NCI-H446 (cell line): ENCODE measurements at regions not wholly inside any gene's neighbourhood (a gene's known extent, or its start where the extent isn't known, plus 50 kb on each side); places are given as distances from the start of the nearest gene placed in this dataset.
"Not testable (repeated sequence)": the region's sequence is repeated elsewhere in the genome, so short reads cannot be mapped to it uniquely, and the experiment has no call there.

Experiments
- DNase-seq, 2 experiments: peaks; one replicate each; lab custom pipeline; 2025; lab: John Stamatoyannopoulos, UW

DNA sequence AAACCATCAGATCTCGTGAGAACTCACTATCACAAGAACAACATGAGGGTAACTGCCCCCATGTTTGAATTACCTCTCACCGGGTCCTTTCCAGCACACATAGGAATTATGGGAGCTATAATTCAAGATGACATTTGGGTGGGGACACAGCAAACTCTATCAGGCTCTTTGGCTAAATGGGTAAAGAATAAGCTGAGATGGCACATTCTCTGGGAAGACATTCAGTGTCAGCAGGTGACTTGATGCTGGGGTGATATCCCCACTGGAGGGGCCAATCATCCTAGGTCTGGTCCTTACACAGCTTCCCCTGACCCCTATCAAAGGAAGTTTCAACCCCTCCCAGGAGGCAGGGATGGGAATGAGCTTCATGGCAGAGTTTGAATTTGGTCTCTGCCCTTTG lies 664.0 kb upstream of the EEF2KMT start:
- no peak for DNase-seq

DNA sequence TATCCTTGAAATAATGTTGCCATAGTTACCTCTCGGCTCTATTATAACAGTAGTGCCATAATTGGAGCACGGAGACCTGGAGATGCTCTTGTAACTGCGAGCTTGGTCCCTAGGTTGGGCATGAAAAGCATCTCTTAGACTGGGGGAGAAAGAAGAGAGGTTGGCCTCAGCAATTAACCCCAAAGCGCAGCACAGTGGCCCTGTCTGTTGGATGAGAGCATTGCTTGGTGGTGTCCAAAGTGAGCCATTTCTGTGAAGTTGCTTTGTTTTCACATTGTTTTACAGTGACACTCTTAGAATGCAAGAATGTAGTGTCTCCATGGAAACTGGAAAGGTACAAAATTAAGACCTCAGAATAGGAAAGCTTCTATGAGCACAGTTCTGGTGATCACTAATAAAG lies 660.7 kb upstream of the EEF2KMT start:
- DNase-seq: no peak

DNA sequence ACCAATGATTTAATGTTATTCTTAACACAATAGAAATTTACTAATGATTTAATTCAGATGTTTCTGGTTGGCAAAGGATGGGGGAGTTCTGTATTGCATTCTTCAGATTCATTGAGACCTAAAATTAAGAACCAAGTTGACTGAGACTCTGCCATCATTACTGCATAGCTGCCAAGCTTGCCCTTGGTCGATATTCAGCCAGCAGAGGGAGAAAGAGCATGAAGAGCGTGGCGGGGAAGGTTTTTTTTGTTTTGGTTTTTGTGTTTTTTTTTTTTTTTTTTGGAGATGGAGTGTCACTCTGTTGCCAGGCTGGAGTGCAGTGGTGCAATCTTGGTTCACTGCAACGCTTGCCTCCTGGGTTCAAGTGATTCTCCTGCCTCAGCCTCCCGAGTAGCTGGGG lies 659.4 kb upstream of the EEF2KMT start:
- DNase-seq: no peak

DNA sequence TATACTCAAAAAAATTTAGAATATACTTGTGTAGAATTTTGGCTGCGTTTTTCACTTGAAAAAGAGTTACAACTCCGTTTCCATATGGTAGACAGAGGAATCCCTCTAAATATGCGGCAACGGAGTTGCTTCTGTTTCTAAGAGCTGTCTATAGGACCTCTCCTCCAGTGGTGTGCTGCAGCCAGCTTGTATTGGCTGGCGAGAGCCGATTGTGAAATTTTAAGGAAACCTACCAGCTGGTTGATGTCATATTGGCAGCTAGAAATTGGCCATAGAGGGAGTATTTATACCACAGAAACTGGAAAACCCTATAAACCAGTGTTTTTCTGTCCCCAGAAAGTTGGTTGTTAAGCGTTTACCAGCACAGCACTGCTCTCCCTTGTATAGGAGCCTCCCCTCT lies 655.8 kb upstream of the EEF2KMT start:
- no peak for DNase-seq

DNA sequence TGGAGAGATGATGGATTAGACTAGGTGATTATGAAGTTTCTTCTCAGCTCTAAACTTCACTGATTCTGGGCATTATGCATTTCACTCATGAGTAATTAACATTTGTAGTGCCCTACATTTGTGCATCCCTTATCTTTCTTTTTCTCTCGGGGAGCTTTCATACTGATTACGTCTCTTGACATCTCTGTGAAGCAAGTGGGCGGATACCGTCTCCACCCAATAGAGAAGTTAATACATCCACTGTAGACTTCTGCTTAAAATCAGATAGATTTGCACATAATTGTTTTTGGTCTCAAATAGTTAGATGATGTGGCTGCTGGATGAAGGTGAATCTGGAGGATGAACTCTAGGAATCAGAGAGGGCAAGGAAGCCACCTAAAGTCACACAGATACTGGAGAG lies 653.6 kb upstream of the EEF2KMT start:
- no peak for DNase-seq

DNA sequence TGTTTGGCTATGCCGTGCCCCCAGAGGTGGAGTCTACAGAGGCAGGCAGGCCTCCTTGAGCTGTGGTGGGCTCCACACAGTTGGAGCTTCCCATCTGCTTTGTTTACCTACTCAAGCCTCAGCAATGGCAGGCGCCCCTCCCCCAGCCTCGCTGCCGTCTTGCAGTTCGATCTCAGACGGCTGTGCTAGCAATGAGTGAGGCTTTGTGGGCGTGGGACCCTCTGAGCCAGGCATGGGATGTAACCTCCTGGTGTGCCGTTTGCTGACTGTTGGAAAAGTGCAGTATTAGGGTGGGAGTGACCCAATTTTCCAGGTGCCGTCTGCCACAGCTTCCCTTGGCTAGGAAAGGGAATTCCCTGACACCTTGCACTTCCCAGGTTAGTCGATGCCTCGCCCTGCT lies 652.8 kb upstream of the EEF2KMT start:
- DNase-seq: not testable (repeated sequence)

DNA sequence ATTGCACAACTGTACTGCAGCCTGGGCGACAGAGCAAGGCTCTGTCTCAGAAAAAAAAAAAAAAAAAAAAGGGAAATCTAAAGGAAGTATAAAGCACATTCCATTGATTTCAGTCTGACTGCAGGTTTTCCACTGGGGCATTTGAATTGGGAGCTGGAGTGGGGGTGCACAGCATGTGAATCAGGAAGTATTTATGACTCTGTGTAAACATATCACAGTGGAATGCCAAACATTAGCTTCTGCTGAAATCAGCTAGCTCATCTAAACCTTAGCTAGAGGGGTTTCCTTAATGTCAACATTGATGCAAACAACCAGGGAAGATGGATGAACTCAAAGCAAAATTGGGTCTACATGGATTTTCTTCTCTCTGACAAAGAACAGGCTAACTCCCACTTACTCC lies 641.0 kb upstream of the EEF2KMT start:
- no peak for DNase-seq

DNA sequence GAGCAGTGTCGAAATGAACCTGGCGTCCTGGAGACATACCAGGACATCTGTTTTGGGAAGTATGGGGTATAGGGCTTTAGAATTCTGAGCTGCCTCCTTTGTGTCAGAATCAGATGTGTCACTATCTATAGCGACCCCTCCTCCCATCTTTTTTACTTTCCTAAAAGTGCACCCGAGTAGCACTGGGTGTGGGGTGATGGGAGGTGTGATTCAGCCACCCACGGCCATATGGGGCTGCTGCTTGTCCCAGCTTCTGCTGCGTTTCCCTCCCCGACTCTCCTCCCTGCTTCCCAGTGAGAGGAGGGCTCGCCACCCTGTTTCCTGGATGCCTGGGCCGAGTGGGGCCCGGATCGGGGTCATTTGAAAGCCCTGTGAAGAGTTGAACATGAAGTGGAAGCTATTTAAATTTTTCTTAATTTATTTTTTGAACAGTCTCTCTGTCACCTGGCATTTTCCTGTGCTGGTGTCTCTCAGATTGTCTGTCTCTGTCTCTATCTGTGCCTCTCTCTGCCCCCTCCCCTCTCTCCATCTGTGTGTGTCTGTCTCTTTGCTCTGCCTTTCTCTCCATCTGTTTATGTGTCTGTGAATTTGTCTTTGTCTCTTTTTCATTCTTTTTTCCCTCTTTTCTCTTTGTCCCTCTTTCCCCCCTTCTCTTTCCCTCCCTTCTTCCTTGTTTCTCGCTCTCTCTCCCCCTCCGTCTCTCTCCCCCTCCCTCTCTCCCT lies 638.8 kb upstream of the EEF2KMT start:
- DNase-seq: no peak

DNA sequence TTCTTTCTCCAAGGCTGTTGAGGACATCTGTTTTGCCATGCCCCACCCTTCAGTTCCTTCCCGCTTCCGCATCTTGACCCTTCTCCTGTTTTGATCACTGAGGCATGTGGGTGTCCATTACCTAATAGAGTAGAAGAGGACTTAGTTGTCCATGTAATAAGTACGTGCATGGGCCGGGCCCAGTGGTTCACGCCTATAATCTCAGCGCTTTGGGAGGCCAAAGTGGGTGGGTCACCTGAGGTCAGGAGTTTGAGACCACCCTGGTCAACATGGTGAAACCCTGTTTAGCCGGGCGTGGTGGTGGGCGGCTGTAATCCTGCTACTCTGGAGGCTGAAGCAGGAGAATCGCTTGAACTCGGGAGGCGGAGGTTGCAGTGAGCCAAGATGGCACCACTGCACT lies 637.8 kb upstream of the EEF2KMT start:
- no peak for DNase-seq

DNA sequence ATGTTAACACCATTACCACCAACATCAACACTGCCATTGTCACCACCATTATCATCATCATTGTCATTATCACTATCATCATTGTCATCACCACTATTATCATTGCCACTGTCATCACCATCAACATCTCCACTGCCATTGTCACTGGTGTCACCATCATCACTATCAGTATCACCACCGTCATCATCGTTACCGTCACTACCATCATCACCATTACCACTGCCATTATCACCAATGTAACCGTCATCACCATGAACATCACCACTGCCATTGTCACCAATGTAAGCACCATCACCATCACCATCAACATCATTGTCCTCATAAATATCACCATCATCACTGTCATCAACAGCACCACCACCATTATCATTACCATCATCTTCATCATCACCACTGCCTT lies 633.2 kb upstream of the EEF2KMT start:
- no peak for DNase-seq

DNA sequence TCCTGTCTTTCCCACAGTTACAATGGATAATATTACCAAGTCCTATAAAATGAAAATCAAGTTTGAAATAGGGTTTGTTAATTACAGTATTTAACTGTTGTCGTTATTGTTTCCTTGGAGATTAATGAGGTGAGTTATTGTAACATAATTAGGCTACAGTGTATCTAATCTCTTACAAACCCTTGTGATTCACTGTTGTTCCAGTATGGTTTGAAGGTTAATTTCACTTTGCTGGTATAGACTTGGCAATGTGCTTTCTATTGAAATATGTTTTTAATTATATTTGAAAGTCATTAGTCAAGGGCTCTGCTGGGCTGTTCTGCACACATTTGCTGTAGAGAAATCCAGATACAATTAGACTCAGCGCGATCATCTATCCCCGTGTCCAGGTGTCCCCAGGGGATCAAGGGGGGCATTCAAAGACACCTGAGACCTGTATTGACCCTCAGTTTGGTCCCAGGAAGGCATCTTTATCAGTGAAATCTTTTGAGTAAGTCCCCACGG lies 624.6 kb upstream of the EEF2KMT start:
- DNase-seq: no peak

DNA sequence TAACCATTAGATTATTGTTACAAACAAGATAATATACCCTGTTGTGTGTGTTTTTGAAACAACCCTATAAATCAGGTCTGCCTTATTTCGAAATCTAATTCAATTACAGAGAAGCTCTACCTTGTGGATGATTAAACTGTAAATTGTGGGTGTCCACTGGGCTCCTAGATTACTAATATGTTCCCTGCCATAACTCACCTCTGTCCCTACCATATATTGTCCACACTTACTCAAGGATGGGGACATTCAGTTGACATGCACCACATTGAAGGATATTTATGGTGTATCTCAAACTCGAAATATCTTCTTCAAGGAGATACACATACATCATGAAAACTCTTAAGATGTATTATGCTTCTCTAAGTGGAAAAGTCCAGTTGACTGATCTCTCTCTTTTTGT lies 617.6 kb upstream of the EEF2KMT start:
- no peak for DNase-seq

DNA sequence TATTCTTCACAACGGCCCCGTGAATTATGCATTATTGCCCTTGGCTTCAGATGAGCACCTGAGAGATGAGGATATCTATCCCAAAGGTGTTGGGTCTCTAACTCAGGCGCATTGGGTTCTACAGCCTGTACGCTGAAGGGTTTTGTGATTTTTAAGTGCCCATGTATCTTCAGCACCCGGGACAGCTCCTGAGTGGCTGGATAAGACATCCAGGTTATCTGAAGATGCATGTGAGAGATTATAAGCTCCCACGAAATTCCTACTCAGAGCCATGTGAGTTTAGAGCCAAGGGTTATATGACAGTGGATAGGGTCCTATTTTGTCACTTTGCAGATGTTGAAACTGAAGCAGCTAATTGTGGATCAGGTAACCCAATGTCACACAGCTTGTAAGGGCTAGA lies 612.3 kb upstream of the EEF2KMT start:
- DNase-seq: no peak

DNA sequence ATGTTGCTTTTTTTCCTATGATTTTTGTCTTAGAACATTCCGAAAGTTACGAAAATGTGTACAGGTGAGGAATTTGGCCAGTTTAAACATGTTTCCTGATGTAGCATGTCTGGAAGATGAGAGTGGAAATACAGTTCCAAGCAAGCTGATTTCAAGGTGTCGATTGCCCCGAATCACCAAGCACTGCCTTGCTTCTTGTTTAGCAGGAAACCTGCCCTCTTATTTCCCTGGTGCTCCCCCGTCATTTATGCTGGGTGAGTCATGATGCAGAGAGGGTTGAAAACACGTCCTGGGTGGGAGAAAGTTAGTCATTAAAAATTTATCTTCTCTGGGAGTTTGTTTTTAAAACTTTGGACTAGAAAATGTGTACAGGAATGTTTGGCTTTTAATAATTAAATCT lies 608.6 kb upstream of the EEF2KMT start:
- no peak for DNase-seq

DNA sequence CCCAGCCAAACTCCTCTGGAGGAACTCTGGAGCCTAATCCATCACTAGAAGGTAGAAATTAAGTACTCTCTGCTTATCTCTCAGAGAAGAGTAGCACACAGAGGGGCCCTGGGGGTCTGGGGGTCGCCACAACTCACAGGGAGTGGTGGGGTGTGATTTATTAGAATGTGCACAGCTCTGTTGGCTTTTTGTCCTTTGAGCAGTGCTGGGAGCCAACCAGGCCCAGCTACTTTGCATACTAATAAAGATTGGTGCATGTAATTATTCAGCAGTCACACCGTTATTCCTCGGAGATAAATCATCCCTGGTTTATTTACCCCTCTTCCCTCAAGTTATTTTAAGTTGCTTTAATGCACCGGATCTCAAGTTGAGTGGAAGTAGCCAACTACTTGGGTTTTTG lies 606.7 kb upstream of the EEF2KMT start:
- DNase-seq: no peak

DNA sequence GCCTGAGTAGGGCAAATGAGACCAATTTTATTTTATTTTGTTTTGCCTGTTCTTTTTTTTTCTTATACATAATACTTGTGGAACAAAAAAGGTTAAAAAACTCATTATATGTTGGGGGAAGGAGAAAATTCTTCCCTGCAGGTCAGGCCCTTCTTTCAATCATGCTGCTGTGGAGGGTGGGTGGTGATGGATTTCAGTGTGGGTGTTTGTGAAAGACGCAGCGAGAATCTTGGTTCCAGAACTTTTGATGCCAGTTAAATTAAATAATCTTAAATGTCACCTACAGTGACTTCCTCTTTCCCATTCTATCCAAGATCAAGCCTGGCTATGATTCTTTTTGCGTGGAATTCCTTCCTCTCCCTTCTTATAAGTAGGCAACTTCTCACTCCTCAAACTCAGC lies 595.8 kb upstream of the EEF2KMT start:
- DNase-seq: no peak

DNA sequence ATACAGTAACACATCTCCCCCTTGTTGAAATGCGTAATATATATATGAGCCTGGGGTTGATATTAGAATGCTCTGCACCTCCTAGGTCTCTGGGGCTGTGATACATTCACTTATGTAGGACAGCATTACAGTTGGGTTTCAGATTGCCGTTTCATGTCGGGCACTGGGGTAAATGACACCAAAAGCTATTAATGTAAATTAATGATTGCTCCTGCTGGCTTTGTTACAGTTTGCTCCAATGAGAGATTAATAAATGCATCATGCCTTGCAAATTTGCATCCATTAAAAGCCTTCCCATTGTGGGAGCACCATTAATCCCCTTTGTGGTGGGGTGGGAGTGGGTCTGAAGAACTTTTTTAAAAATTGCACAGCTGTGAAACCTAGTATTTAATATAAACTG lies 584.4 kb upstream of the EEF2KMT start:
- DNase-seq: no peak

DNA sequence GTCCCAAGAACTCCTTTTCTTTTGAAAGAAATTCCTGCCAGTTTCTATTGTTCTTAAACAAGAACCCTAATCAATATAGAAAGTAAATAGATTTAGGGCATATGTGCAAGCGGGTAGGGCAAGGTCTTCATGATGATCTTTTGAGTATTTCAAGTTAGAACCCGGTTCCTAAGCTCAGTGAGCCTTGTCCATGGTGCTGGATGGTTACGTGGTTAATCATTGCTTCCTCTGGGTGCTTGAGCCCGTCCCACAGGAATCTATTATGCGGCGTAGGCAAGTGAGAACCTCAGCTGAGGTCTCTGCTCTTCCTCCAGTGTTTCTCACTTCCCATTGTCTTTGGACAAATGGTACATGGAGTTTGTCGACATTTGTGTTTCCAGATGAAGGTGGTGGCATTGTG lies 580.8 kb upstream of the EEF2KMT start:
- DNase-seq: no peak

DNA sequence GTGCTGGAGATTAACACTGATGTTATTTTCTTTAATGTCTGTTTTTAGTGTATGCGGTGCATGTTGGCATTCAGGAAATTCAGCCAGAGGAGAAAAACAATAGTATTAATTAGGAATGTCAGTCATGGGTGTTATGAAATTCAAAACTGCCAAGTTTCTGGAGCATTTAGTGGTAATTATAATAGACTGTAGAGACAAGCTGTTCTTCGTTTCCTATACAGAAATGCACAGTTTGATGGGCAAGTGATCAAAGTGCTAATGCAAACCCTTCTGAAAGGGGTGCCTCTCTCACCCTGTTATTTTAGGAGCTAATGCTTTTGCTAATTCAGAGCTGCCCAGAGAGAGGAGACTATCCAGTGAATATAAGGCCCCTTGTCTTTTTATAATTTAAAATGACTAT lies 573.8 kb upstream of the EEF2KMT start:
- no peak for DNase-seq

DNA sequence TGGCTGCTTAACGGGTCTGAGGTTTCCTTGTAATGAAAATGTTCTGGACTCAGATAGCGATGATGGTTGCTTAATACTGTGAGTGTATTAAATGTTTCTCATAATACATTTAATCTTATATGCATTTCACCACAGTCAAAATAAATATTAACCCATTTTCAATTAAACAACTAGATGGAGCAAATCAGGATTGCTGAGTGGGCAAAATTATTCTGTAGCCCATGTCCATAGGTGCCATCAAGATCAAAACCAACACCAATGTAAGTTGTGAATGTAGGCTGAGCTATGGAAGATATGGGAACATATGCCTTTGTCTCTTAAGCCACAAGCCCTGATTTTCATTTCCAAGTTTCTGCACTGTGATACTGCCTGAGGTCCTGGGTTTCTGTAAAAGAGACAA lies 572.6 kb upstream of the EEF2KMT start:
- DNase-seq: no peak

DNA sequence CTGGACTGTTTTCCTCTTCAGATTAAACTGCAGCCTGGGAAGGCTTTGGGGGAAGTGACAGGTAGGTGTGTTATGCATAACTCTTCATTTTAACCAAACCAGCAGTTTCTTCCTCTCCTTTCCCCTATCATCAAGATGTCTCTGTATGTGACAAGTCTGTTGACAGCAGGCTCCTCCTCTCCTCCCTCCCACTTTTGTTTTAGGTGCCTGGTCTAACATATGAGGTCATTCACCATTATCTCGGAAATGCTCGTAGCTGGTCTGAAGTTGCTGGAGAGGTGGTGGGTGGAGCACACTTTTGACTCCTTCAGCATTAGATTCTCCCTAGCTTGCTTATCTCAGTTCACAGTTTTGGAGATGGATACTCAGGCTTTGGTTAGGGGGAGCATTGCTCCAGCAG lies 571.0 kb upstream of the EEF2KMT start:
- DNase-seq: no peak

DNA sequence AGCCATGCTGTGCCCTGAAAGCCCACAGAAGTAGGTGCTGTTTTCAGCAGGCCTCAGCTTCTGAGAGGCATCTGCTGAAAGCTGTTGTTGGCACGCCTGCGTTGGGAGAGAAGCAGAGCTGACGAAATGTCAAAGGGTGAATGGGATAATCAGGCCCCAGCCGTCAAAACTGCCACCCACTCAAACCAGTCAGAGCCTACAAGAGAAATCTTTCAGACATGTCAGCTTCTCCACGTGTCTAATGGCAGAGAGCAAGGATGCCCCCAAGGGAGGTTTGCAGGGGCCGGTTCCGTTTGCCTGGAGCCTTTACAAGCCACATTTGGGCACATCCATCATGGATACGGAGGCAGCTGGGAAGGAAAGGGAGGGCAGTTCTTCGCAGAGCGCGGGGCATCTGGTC lies 568.2 kb upstream of the EEF2KMT start:
- no peak for DNase-seq

DNA sequence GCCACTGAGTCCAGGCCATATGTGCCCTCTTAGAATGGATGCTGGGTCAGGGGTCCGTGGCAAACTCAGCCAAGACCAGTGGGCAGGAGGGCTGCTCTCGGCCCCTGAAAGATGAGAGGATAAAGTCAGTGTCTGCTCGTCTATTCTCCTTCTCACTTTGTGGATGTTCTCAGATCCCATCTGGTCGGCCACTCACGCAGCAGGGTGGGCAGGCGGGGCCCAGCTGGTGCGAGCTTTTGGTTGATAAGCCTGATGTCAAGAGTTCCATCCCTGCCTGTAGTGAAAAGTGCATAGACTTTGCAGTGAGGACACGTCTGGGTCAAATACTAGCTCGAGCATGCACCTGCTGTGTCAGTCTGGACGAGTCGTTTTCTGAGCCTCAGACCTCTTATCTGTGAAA lies 556.2 kb upstream of the EEF2KMT start:
- no peak for DNase-seq

DNA sequence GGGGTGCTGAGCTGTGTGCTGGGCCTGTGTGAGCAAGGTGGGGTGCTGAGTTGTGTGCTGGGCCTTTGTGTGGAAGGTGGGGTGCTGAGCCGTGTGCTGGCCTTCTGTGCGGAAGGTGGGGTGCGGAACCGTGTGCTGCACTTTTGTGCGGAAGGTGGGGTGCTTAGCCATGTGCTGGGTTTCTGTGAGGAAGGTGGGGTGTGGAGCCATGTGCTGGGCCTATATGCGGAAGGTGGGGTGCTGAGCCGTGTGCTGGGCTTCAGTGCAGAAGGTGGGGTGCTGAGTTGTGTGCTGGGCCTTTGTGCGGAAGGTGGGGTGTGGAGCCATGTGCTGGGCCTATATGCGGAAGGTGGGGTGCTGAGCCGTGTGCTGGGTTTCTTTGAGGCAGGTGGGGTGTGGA lies 555.4 kb upstream of the EEF2KMT start:
- no peak for DNase-seq
